Neural progenitor cell (in vitro differentiated cells): ENCODE measurements at regions not wholly inside any gene's neighbourhood (a gene's known extent, or its start where the extent isn't known, plus 50 kb on each side); places are given as distances from the start of the nearest gene placed in this dataset.
"Not testable (repeated sequence)": the region's sequence is repeated elsewhere in the genome, so short reads cannot be mapped to it uniquely, and the experiment has no call there.

Experiments
- DNase-seq: peaks from one replicate; pipeline ENCODE4 v3.0.0-alpha.2; 2016; ENCODE audit warnings: low spot score
- H2AFZ ChIP-seq: fragments of 200-600 bp; sonication (generic); replicated peaks from 2 replicates; pipeline ENCODE4 v1.6.1; 2016; ENCODE audit warnings: antibody characterized with exemption
- H3F3A ChIP-seq: fragments of 200-600 bp; sonication (generic); 2 replicates; pipeline ENCODE4 v1.6.1; 2016; ENCODE audit warnings: antibody characterized with exemption, low read depth
- H3K27ac ChIP-seq: fragments of 200-600 bp; sonication (generic); 2 replicates; pipeline ENCODE4 v1.5.1; 2016; ENCODE audit warnings: mild to moderate bottlenecking
- H3K27me3 ChIP-seq: fragments of 200-600 bp; sonication (generic); 2 replicates; pipeline ENCODE4 v1.6.1; 2016; ENCODE audit warnings: mild to moderate bottlenecking, moderate library complexity
- H3K36me3 ChIP-seq: fragments of 200-600 bp; sonication (generic); 2 replicates; pipeline ENCODE4 v1.5.1; 2016
- H3K4me1 ChIP-seq: fragments of 200-600 bp; sonication (generic); 2 replicates; pipeline ENCODE4 v1.6.1; 2016; ENCODE audit warnings: mixed run types
- H3K4me2 ChIP-seq: fragments of 200-600 bp; sonication (generic); 2 replicates; pipeline ENCODE4 v1.6.1; 2016
- H3K4me3 ChIP-seq: fragments of 200-600 bp; sonication (generic); 2 replicates; pipeline ENCODE4 v1.5.1; 2016
- H3K79me2 ChIP-seq: fragments of 200-600 bp; sonication (generic); 2 replicates; pipeline ENCODE4 v1.6.1; 2016; ENCODE audit warnings: low read depth
- H3K9ac ChIP-seq: fragments of 200-600 bp; sonication (generic); 2 replicates; pipeline ENCODE4 v1.6.1; 2016
- H3K9me3 ChIP-seq: fragments of 200-600 bp; sonication (generic); 2 replicates; pipeline ENCODE4 v1.5.1; 2016; ENCODE audit warnings: low read depth
- H4K20me1 ChIP-seq: fragments of 200-600 bp; sonication (generic); 2 replicates; pipeline ENCODE4 v1.6.1; 2016; ENCODE audit warnings: low read depth
- H3K27ac Mint-ChIP-seq: 3 replicates; pipeline ENCODE4 v1.8.0; 2021; ENCODE audit warnings: mixed read lengths
- H3K27me3 Mint-ChIP-seq: 2 replicates; pipeline ENCODE4 v1.8.0; 2022; ENCODE audit warnings: low read depth, mild to moderate bottlenecking, inconsistent platforms, moderate library complexity, mixed read lengths; ENCODE audit not compliant: insufficient read depth
- H3K36me3 Mint-ChIP-seq: 3 replicates; pipeline ENCODE4 v1.8.0; 2021; ENCODE audit warnings: mixed read lengths
- H3K4me1 Mint-ChIP-seq: 3 replicates; pipeline ENCODE4 v1.8.0; 2021; ENCODE audit warnings: mixed read lengths
- H3K4me3 Mint-ChIP-seq: 3 replicates; pipeline ENCODE4 v1.8.0; 2021; ENCODE audit warnings: mild to moderate bottlenecking, moderate library complexity, mixed read lengths
- H3K9me3 Mint-ChIP-seq: 3 replicates; pipeline ENCODE4 v1.8.0; 2020; ENCODE audit warnings: mixed read lengths
- CTCF ChIP-seq: fragments of 200-600 bp; sonication (generic); IDR thresholded peaks from 2 replicates; pipeline ENCODE4 v1.5.1; 2017; ENCODE audit warnings: antibody characterized with exemption, mild to moderate bottlenecking
- EZH2 ChIP-seq: fragments of 200-600 bp; sonication (generic); IDR thresholded peaks from 2 replicates; pipeline ENCODE4 v1.6.1; 2017; ENCODE audit warnings: antibody characterized with exemption, mild to moderate bottlenecking, moderate library complexity
- EZH2phosphoT487 ChIP-seq: fragments of 200-600 bp; sonication (generic); IDR thresholded peaks from 2 replicates; pipeline ENCODE4 v1.6.1; 2017; ENCODE audit warnings: antibody characterized with exemption

- TF ChIP-seq EZH2phosphoT487, result no peak
- no peak for TF ChIP-seq EZH2
- TF ChIP-seq CTCF, result no peak
- H3K4me1 ChIP-seq, result no peaks in the 10 kb centered on the region
- H2AFZ ChIP-seq, result peak overlapping the region; percentile 77
- no peak overlapping the region for H3K4me2 ChIP-seq
- H3K4me3 ChIP-seq, result no peak overlapping the region
- H3K27ac ChIP-seq, result no peak overlapping the region
- Mint-ChIP-seq H3K4me3 (peak overlapping the region; percentile 64), H3K27ac (peak overlapping the region; percentile 93), H3K9me3 (peaks cover 6% of the 10 kb centered on the region), H3K27me3 (peaks cover 3% of the 10 kb centered on the region), H3K36me3 (peaks cover 2% of the 10 kb centered on the region), H3K4me1 (peaks cover 31% of the 10 kb centered on the region)
- no peak overlapping the region for H3K9ac ChIP-seq
- no peaks in the 10 kb centered on the region for H4K20me1 ChIP-seq
- H3K36me3 ChIP-seq, result no peaks in the 10 kb centered on the region
- H3K79me2 ChIP-seq, result no peaks in the 10 kb centered on the region
- H3K9me3 ChIP-seq, result no peaks in the 10 kb centered on the region
- no peak for DNase-seq
- no peaks in the 10 kb centered on the region for H3K27me3 ChIP-seq
- H3F3A ChIP-seq, result no peaks in the 10 kb centered on the region
Observed at GRCh38 chr4:96407225-96407624, 567.3 kb downstream of the PDHA2 start.

- Histone ChIP-seq H3K9ac (no peak overlapping the region), H3K4me1 (no peaks in the 10 kb centered on the region), H3K79me2 (no peaks in the 10 kb centered on the region), H2AFZ (peak overlapping the region; percentile 63), H4K20me1 (no peaks in the 10 kb centered on the region), H3K36me3 (no peaks in the 10 kb centered on the region), H3K4me3 (no peak overlapping the region), H3F3A (no peaks in the 10 kb centered on the region), H3K4me2 (no peak overlapping the region), H3K9me3 (no peaks in the 10 kb centered on the region), H3K27ac (peak overlapping the region; percentile 22), H3K27me3 (no peaks in the 10 kb centered on the region)
- DNase-seq, result no peak
- H3K4me1 Mint-ChIP-seq, result peaks cover 31% of the 10 kb centered on the region
- peaks cover 2% of the 10 kb centered on the region for H3K36me3 Mint-ChIP-seq
- TF ChIP-seq EZH2 (no peak), CTCF (no peak), EZH2phosphoT487 (no peak)
- peaks cover 3% of the 10 kb centered on the region for H3K27me3 Mint-ChIP-seq
- peaks cover 6% of the 10 kb centered on the region for H3K9me3 Mint-ChIP-seq
- H3K27ac Mint-ChIP-seq, result peak overlapping the region; percentile 93
- peak overlapping the region; percentile 73 for H3K4me3 Mint-ChIP-seq
Observed at GRCh38 chr4:96407738-96408463, 568.0 kb downstream of the PDHA2 start.

- not testable (repeated sequence) for H3K4me1 ChIP-seq, H3K9ac ChIP-seq, H3K27me3 Mint-ChIP-seq, H4K20me1 ChIP-seq, H3K4me2 ChIP-seq, H3K4me1 Mint-ChIP-seq, DNase-seq, H2AFZ ChIP-seq, H3K27ac Mint-ChIP-seq, H3K9me3 Mint-ChIP-seq, H3K79me2 ChIP-seq, H3K9me3 ChIP-seq, H3K36me3 Mint-ChIP-seq, H3K36me3 ChIP-seq, H3K27ac ChIP-seq, H3K4me3 ChIP-seq, H3K27me3 ChIP-seq, H3K4me3 Mint-ChIP-seq, H3F3A ChIP-seq
Observed at GRCh38 chr4:96414853-96415252, 575.0 kb downstream of the PDHA2 start.

- no peaks in the 10 kb centered on the region for H3K27me3 ChIP-seq
- no peaks in the 10 kb centered on the region for H3K79me2 ChIP-seq
- DNase-seq, result no peak
- H3K27ac ChIP-seq, result no peak overlapping the region
- H3K36me3 ChIP-seq, result no peaks in the 10 kb centered on the region
- no peak for TF ChIP-seq EZH2phosphoT487
- no peak for TF ChIP-seq EZH2
- TF ChIP-seq CTCF, result no peak
- no peak overlapping the region for H3K27ac Mint-ChIP-seq
- H3K4me2 ChIP-seq, result no peak overlapping the region
- no peak overlapping the region for H3K4me3 Mint-ChIP-seq
- no peaks in the 10 kb centered on the region for H3K36me3 Mint-ChIP-seq
- no peak overlapping the region for H3K9ac ChIP-seq
- H3K27me3 Mint-ChIP-seq, result no peaks in the 10 kb centered on the region
- H3K9me3 Mint-ChIP-seq, result peaks cover 3% of the 10 kb centered on the region
- no peaks in the 10 kb centered on the region for H3K9me3 ChIP-seq
- no peaks in the 10 kb centered on the region for H3K4me1 ChIP-seq
- H3F3A ChIP-seq, result no peaks in the 10 kb centered on the region
- no peaks in the 10 kb centered on the region for H4K20me1 ChIP-seq
- H3K4me1 Mint-ChIP-seq, result peaks cover 9% of the 10 kb centered on the region
- H2AFZ ChIP-seq, result no peak overlapping the region
- no peak overlapping the region for H3K4me3 ChIP-seq
Observed at GRCh38 chr4:96429657-96430056, 589.8 kb downstream of the PDHA2 start.
